ENCODE measurements at regions not wholly inside any gene's neighbourhood (a gene's known extent, or its start where the extent isn't known, plus 50 kb on each side); places are given as distances from the start of the nearest gene placed in this dataset.

DNA sequence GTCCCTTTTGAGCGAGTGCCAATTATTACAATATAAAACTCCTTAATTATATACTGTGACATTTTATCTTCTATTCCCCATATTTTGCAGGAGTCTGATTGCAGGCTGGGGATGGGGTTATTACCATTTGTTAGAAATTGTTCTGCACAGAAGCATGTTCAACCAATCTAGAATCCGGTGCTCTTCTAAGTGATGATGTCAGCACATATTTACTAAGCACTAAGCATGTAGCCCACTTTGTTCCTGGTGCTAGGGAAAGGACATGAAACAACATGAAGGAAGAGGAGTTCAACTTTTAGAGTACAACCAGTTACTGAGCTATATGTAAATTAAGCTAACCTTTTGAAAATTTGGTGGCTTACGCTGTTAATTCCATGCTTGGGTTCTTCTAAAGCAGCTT lies 52.8 kb upstream of the IL1RAPL2 start (continued):
- TF ChIP-seq BACH1 (tag; IDR thresholded peaks at IDR 0.05) (no peak), RBM17 (IDR thresholded peaks at IDR 0.05; ENCODE audit: borderline replicate concordance, low read depth, low read length) (no peak), HLTF (IDR thresholded peaks at IDR 0.05) (no peak), MAFF (IDR thresholded peaks at IDR 0.05; ENCODE audit: low read length) (0 out of 2 replicates have a peak, but pooled peaks have one; percentile 7), NEUROD1 (IDR thresholded peaks at IDR 0.05; ENCODE audit: borderline replicate concordance, low read depth, low read length, partially characterized antibody) (no peak), CBFA2T3 (IDR thresholded peaks at IDR 0.05) (no peak), MAFK (IDR thresholded peaks at IDR 0.05; ENCODE audit: low read length) (peak; percentile 27; the same call in 1 of the 2 replicates), NR3C1 (CRISPR knock-in tag; IDR thresholded peaks at IDR 0.05) (no peak)

DNA sequence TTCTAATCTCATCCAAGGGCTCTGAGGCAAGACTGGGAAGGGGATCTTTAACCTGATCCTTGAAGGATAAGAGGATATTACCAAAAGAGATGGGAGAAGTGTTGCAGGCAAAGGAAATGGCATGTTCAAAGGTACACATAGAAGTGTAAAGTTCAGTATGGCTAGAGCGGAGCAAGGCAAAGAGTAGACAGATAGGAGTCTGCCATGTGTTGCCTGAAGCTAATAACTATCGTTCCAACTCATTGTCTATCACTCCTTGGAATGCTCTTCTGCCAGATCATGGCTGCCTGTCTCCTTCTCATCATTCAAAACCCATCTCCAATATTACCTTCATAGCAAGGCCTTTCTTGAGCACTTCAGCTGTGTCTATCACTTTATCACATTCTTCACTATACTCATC lies 55.2 kb upstream of the IL1RAPL2 start:
- FAIRE-seq = no peak
- no peaks in the 10 kb centered on the region for H4K20me1 ChIP-seq (replicated peaks; ENCODE audit: control insufficient read depth, insufficient read depth, low read length)
- no peaks in the 10 kb centered on the region for H3K27me3 ChIP-seq (ENCODE audit: control insufficient read depth in 2 of 2, insufficient read depth in 2 of 2, low read length in 2 of 2)
- no peak for ATAC-seq
- H3K4me1 ChIP-seq (replicated peaks in 1 of 2; ENCODE audit: control insufficient read depth in 2 of 2, insufficient read depth in 2 of 2, low read length in 2 of 2) = no peaks in the 10 kb centered on the region
- no peak overlapping the region for H3K4me3 ChIP-seq
- BruUV-seq (replicated peaks) = no TSS peak
- no peaks in the 10 kb centered on the region for H3K36me3 ChIP-seq (ENCODE audit: control insufficient read depth, insufficient read depth, low read length)
- POLR2A ChIA-PET = no interaction called here
- no peak overlapping the region for H3K27ac ChIP-seq (ENCODE audit: extremely low read depth, low read depth, low read length)
- TF ChIP-seq SIX5 (IDR thresholded peaks at IDR 0.05; ENCODE audit: borderline replicate concordance in 1 of 2, insufficient read depth in 1 of 2, low read depth in 1 of 2, low read length in 2 of 2) = no peak
- TF ChIP-seq ARNT (IDR thresholded peaks at IDR 0.05) = no peak
- CTCF ChIA-PET (ENCODE audit: low intra/inter-chr PET ratio) = no interaction called here
- H3K9me3 ChIP-seq (replicated peaks; ENCODE audit: control insufficient read depth, insufficient read depth, low read depth, low read length) = no peaks in the 10 kb centered on the region
- no peak for DNase-seq (ENCODE audit: extremely low read depth in 1 of 4, low spot score in 3 of 4)
- in situ Hi-C loops (cut with MboI) = no loop called here
- no peak overlapping the region for H2AFZ ChIP-seq (ENCODE audit: low read depth, low read length)
- no peaks in the 10 kb centered on the region for H3K9me1 ChIP-seq (ENCODE audit: control insufficient read depth, insufficient read depth, low read length)
- 0% methylated on average over 1 of the region's 2 CpGs for WGBS (ENCODE audit: insufficient coverage, low coverage, missing lambda C conversion rate)
- intact Hi-C loops (cut with micrococcal nuclease) = no loop called here
- H3K79me2 ChIP-seq (ENCODE audit: control insufficient read depth, insufficient read depth, low read length) = no peaks in the 10 kb centered on the region
- no peak overlapping the region for H3K4me2 ChIP-seq (ENCODE audit: insufficient read depth, low read length)
- no peak overlapping the region for H3K9ac ChIP-seq (ENCODE audit: insufficient read depth in 1 of 2, low read depth in 2 of 2, low read length in 2 of 2)

Data from K562 (cell line).